ENCODE measurements at regions not wholly inside any gene's neighbourhood (a gene's known extent, or its start where the extent isn't known, plus 50 kb on each side); places are given as distances from the start of the nearest gene placed in this dataset.
A peak's percentile ranks its signal among the peaks of the same experiment; 100 is the strongest.

DNA sequence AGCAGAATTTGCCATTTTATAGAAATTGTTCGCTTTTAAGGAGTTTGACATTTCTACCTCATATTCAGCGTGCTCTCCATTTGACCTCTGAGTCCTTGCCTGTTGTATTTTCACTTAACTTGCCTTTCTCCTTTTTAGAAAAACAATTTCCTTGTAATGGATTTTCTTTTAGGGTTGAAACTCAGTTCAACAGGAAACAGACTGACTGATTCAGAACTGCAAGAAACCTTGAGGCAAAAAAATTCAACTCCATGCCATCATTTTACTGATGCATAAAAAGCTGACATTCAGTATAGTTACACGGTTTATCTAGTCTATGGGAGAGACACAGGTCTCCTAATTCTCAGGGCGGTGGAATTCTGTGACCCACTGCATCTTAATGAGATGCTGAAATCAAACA, 59.8 kb downstream of the MRPS30 start:
- no peak overlapping the region for H3K4me3 ChIP-seq
- ChIA-PET POLR2A (ENCODE audit: unreplicated experiment) (no interaction called here), CTCF (interaction anchor here (0.6 to 0.7 kb wide), 2 partner anchors 59 to 181 kb away, joined by 3 to 5 read pairs; no protein-coding TSS in a partner anchor)
- H4K20me1 ChIP-seq (ENCODE audit: insufficient read depth), result no peaks in the 10 kb centered on the region
- no peak overlapping the region for H3K4me2 ChIP-seq
- H3K9me3 ChIP-seq (ENCODE audit: insufficient read depth, low read depth), result no peaks in the 10 kb centered on the region
- peaks cover 12% of the 10 kb centered on the region for H3K4me1 ChIP-seq (replicated peaks; ENCODE audit: insufficient read depth)
- TF ChIP-seq, protein P1, sequence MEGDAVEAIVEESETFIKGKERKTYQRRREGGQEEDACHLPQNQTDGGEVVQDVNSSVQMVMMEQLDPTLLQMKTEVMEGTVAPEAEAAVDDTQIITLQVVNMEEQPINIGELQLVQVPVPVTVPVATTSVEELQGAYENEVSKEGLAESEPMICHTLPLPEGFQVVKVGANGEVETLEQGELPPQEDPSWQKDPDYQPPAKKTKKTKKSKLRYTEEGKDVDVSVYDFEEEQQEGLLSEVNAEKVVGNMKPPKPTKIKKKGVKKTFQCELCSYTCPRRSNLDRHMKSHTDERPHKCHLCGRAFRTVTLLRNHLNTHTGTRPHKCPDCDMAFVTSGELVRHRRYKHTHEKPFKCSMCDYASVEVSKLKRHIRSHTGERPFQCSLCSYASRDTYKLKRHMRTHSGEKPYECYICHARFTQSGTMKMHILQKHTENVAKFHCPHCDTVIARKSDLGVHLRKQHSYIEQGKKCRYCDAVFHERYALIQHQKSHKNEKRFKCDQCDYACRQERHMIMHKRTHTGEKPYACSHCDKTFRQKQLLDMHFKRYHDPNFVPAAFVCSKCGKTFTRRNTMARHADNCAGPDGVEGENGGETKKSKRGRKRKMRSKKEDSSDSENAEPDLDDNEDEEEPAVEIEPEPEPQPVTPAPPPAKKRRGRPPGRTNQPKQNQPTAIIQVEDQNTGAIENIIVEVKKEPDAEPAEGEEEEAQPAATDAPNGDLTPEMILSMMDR (conservative IDR thresholded peaks at IDR 0.05), result no peak
- no peak for TF ChIP-seq EZH2 (IDR thresholded peaks at IDR 0.05; ENCODE audit: low read depth)
- H3K27ac ChIP-seq, result no peak overlapping the region
- intact Hi-C loops (cut with micrococcal nuclease; ENCODE audit: unreplicated experiment), result no loop called here
- no peaks in the 10 kb centered on the region for H3K9me2 ChIP-seq (ENCODE audit: insufficient read depth)
- no TSS peak for BruUV-seq (replicated peaks)
- H3K79me2 ChIP-seq (ENCODE audit: low read depth), result no peaks in the 10 kb centered on the region
- H3K27me3 ChIP-seq (ENCODE audit: insufficient read depth, low read depth), result no peaks in the 10 kb centered on the region
- H2AFZ ChIP-seq, result peak overlapping the region; percentile 23; the same call in 1 of the 2 replicates
- H3F3A ChIP-seq (ENCODE audit: insufficient read depth, low read depth), result no peaks in the 10 kb centered on the region
- no peak for DNase-seq
- H3K36me3 ChIP-seq (ENCODE audit: low read depth), result no peaks in the 10 kb centered on the region

DNA sequence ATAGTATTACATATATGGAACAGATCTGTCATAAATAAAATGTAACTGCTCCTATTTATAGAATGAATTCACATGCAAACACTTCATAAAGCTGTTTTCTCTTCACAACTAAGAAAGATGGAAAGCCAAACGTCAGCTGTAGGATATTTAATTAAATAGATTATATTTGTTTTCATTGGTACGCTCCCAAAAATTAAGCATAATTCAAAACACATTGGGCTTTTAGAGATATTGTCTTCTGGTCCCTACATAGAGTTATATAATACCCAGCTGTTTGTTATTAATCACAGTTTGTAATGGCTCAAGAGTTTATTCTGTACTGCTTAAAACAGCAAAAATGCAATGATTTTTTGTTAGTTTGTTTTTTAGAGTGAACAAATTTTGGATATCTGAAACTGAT, 61.2 kb downstream of the MRPS30 start:
- Histone ChIP-seq H2AFZ (no peak overlapping the region), H3F3A (ENCODE audit: insufficient read depth, low read depth) (peaks cover 2% of the 10 kb centered on the region; the same call in 1 of the 2 replicates), H4K20me1 (ENCODE audit: insufficient read depth) (no peaks in the 10 kb centered on the region), H3K4me3 (no peak overlapping the region), H3K27me3 (ENCODE audit: insufficient read depth, low read depth) (no peaks in the 10 kb centered on the region), H3K27ac (no peak overlapping the region), H3K4me1 (replicated peaks; ENCODE audit: insufficient read depth) (peaks cover 17% of the 10 kb centered on the region), H3K9me3 (ENCODE audit: insufficient read depth, low read depth) (peaks cover 4% of the 10 kb centered on the region; the same call in 1 of the 2 replicates), H3K4me2 (no peak overlapping the region), H3K36me3 (ENCODE audit: low read depth) (no peaks in the 10 kb centered on the region), H3K79me2 (ENCODE audit: low read depth) (no peaks in the 10 kb centered on the region), H3K9me2 (ENCODE audit: insufficient read depth) (no peaks in the 10 kb centered on the region)
- ChIA-PET CTCF (no interaction called here), POLR2A (ENCODE audit: unreplicated experiment) (no interaction called here)
- TF ChIP-seq, protein P1 (conservative IDR thresholded peaks at IDR 0.05), result no peak
- no peak for TF ChIP-seq EZH2 (IDR thresholded peaks at IDR 0.05; ENCODE audit: low read depth)
- no TSS peak for BruUV-seq (replicated peaks)
- no peak for DNase-seq
- intact Hi-C loops (cut with micrococcal nuclease; ENCODE audit: unreplicated experiment), result no loop called here

DNA sequence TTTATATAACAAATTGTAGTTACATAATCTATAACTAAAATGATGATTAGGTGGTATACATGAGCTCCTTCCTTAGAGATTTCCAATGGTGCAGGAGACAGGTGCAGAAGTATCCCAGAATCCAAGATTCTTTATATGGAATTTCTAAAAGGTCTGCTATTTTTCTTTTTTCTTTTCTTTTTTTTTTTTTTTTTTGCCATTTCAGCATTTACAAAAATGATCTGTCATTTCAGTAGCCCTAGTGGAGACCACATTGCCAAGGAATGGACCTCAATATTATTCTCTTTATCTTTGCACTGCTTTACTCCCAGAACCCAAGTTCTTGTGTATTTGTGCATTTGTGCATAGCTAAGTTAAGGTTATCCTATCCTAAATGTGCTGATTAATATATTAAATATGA, 61.7 kb downstream of the MRPS30 start:
- no TSS peak for BruUV-seq (replicated peaks)
- H2AFZ ChIP-seq, result no peak overlapping the region
- no peaks in the 10 kb centered on the region for H3K9me2 ChIP-seq (ENCODE audit: insufficient read depth)
- peaks cover 5% of the 10 kb centered on the region; the same call in 1 of the 2 replicates for H3K9me3 ChIP-seq (ENCODE audit: insufficient read depth, low read depth)
- H3F3A ChIP-seq (ENCODE audit: insufficient read depth, low read depth), result peaks cover 7% of the 10 kb centered on the region
- intact Hi-C loops (cut with micrococcal nuclease; ENCODE audit: unreplicated experiment), result no loop called here
- ChIA-PET POLR2A (ENCODE audit: unreplicated experiment) (no interaction called here), CTCF (no interaction called here)
- no peak overlapping the region for H3K4me2 ChIP-seq
- H3K4me1 ChIP-seq (replicated peaks; ENCODE audit: insufficient read depth), result peaks cover 22% of the 10 kb centered on the region
- H3K27ac ChIP-seq, result no peak overlapping the region
- H3K4me3 ChIP-seq, result no peak overlapping the region
- H4K20me1 ChIP-seq (ENCODE audit: insufficient read depth), result no peaks in the 10 kb centered on the region
- no peak for TF ChIP-seq EZH2 (IDR thresholded peaks at IDR 0.05; ENCODE audit: low read depth)
- TF ChIP-seq, protein P1 (conservative IDR thresholded peaks at IDR 0.05), result no peak
- no peaks in the 10 kb centered on the region for H3K36me3 ChIP-seq (ENCODE audit: low read depth)
- no peaks in the 10 kb centered on the region for H3K79me2 ChIP-seq (ENCODE audit: low read depth)
- DNase-seq, result no peak
- H3K27me3 ChIP-seq (ENCODE audit: insufficient read depth, low read depth), result no peaks in the 10 kb centered on the region
